ENCODE measurements at regions not wholly inside any gene's neighbourhood (a gene's known extent, or its start where the extent isn't known, plus 50 kb on each side); places are given as distances from the start of the nearest gene placed in this dataset.

DNA sequence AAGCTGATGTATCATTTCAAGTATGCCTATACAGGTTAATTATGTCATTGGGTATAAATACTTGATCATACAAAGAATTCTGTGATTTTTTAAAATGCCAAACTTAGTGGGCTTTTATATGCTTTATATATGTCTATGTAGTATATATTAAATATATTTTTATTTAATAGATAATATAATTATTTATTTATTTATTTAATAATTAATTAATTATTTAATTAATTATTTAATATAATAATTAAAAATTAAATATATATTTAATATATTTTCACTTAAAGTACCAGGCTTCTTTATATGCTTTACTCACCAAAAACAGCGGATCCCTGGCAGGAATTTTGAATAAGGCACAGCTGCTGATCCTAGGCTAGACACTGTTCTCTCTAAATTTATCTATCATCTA, 687.0 kb downstream of the VGLL3 start:
- Histone ChIP-seq H3K4me3 (ENCODE audit: low read depth, low read length) (no peak overlapping the region), H3K4me1 (no peaks in the 10 kb centered on the region), H3K36me3 (no peaks in the 10 kb centered on the region), H3K27me3 (no peaks in the 10 kb centered on the region), H3K9me3 (no peaks in the 10 kb centered on the region)
- TF ChIP-seq, protein P1, sequence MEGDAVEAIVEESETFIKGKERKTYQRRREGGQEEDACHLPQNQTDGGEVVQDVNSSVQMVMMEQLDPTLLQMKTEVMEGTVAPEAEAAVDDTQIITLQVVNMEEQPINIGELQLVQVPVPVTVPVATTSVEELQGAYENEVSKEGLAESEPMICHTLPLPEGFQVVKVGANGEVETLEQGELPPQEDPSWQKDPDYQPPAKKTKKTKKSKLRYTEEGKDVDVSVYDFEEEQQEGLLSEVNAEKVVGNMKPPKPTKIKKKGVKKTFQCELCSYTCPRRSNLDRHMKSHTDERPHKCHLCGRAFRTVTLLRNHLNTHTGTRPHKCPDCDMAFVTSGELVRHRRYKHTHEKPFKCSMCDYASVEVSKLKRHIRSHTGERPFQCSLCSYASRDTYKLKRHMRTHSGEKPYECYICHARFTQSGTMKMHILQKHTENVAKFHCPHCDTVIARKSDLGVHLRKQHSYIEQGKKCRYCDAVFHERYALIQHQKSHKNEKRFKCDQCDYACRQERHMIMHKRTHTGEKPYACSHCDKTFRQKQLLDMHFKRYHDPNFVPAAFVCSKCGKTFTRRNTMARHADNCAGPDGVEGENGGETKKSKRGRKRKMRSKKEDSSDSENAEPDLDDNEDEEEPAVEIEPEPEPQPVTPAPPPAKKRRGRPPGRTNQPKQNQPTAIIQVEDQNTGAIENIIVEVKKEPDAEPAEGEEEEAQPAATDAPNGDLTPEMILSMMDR (IDR thresholded peaks at IDR 0.05; ENCODE audit: low read depth, low read length): no peak
- DNase-seq: no peak

GRCh38 chr3:86282106-86282787, 708.7 kb downstream of the VGLL3 start:
- no peak for DNase-seq
- Histone ChIP-seq H3K4me1 (no peaks in the 10 kb centered on the region; the same call in 1 of the 2 replicates), H3K27me3 (no peaks in the 10 kb centered on the region), H3K4me3 (ENCODE audit: low read depth, low read length) (no peak overlapping the region), H3K9me3 (no peaks in the 10 kb centered on the region), H3K36me3 (no peaks in the 10 kb centered on the region)
- TF ChIP-seq, protein P1 (IDR thresholded peaks at IDR 0.05; ENCODE audit: low read depth, low read length): no peak

DNA sequence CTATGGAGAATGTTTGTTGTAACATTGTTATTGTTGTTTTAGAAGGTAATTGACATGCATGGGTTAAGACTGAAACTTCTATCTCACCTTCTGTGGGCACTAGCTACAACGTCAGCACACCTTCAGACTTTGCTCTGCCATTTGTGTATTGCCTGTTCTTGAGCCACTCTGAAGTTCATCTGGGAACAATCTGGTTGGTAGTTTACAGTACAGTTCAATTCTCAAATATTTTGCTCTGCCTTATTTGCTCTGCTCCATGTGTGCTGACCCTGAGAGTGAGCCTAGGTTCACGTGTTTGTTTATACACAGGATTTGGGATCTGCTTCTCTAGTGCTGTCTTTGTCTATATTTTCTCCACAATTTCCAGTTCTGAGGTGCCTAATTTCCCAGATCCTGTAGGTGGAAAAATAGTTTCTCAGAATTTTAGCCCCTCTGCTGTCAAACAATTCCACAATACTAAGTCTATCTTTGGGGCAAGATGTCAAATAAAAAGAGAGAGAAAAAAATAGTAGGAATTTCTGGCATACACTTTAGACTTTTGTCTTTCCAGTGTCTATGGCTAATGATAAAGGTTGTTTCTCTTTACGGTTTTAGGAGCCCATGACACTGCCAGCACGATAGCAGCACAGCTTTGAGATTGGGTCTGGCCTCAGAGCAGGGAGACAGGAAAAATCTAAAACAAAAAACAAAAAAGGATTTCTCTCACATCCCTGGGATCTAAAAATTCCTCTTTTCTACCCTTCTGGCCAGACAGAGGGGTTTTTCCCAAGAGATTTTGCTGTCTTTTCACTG, 721.4 kb downstream of the VGLL3 start:
- TF ChIP-seq, protein P1 (IDR thresholded peaks at IDR 0.05; ENCODE audit: low read depth, low read length): no peak
- DNase-seq: no peak
- Histone ChIP-seq H3K36me3 (no peaks in the 10 kb centered on the region), H3K4me1 (peaks cover 6% of the 10 kb centered on the region), H3K4me3 (ENCODE audit: low read depth, low read length) (no peak overlapping the region), H3K27me3 (no peaks in the 10 kb centered on the region), H3K9me3 (no peaks in the 10 kb centered on the region)

DNA sequence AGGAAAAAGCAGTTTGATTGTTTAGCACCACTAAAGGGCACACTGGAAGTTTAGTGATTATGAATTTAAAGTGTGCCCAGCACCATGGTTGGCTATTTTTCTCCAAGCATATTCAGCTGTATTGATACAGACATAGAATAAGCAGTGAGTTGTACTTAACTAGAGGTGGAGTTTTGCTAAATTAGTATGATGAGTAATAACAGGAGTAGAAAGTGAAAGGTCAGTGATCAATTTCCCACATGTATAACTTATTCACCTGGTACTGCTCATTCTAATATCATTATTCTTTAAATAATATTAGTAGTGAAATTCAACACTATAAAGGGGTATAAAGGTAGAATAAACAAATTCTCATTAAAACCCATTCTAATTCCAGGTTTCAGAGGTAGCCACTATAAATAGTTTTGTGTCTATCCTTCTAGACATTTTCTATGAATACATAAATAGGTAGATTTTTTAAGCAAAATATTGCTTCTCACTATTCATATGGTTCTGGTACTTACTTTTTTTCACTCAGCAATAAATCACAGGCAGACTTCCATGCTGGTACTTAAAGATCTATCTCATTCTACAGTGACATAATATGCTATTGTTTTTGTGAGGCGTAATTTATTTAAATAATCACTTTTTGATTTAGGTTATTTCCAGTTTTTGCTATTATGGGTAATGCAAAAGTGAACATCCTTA, 732.9 kb downstream of the VGLL3 start:
- Histone ChIP-seq H3K9me3 (no peaks in the 10 kb centered on the region), H3K27me3 (no peaks in the 10 kb centered on the region), H3K4me1 (no peaks in the 10 kb centered on the region), H3K4me3 (ENCODE audit: low read depth, low read length) (no peak overlapping the region), H3K36me3 (no peaks in the 10 kb centered on the region)
- TF ChIP-seq, protein P1 (IDR thresholded peaks at IDR 0.05; ENCODE audit: low read depth, low read length): no peak
- DNase-seq: no peak

GRCh38 chr3:86254480-86254879, 736.5 kb downstream of the VGLL3 start:
- no peaks in the 10 kb centered on the region for H3K9me3 ChIP-seq
- no peak overlapping the region for H3K4me3 ChIP-seq (ENCODE audit: low read depth, low read length)
- DNase-seq: no peak
- no peaks in the 10 kb centered on the region for H3K36me3 ChIP-seq
- TF ChIP-seq, protein P1 (IDR thresholded peaks at IDR 0.05; ENCODE audit: low read depth, low read length): no peak
- no peaks in the 10 kb centered on the region for H3K4me1 ChIP-seq
- no peaks in the 10 kb centered on the region for H3K27me3 ChIP-seq
